GM12878 (cell line): ENCODE measurements at regions not wholly inside any gene's neighbourhood (a gene's known extent, or its start where the extent isn't known, plus 50 kb on each side); places are given as distances from the start of the nearest gene placed in this dataset.

Experiments
- ATAC-seq: fragments of 200-7000 bp; cut with Tn5 transposase; 3 replicates; pipeline ENCODE4 v1.9.1; 2020; ENCODE audit warnings: mild to moderate bottlenecking, moderate library complexity
- BruUV-seq: library from RNA; stranded (reverse); fragments of 400-500 nt; replicated peaks from 2 replicates; lab custom pipeline; 2021; lab: Mats Ljungman, UMichigan
- CTCF ChIA-PET: fragments of 300-600 bp; sonication (Branson Sonifier 250); formaldehyde crosslinking; extraction: SDS; loops from one replicate; lab custom pipeline; 2021; ENCODE audit warnings: inconsistent platforms; lab: Yijun Ruan, JAX
- POLR2A ChIA-PET: fragments of 350-600 bp; formaldehyde crosslinking; extraction: SDS; loops from one replicate; lab custom pipeline; 2021; ENCODE audit warnings: inconsistent platforms; lab: Charles Lee
- RAD21 ChIA-PET: fragments of 300-600 bp; sonication (Branson Sonifier 250); formaldehyde crosslinking; loops from one replicate; lab custom pipeline; 2023; ENCODE audit warnings: antibody characterized with exemption; ENCODE audit not compliant: unreplicated experiment; lab: Charles Lee
- SMC1A ChIA-PET: fragments of 300-600 bp; sonication (Branson Sonifier 250); formaldehyde crosslinking; loops from one replicate; lab custom pipeline; 2023; ENCODE audit not compliant: unreplicated experiment, uncharacterized antibody; lab: Charles Lee
- DNase-seq: peaks from one replicate; pipeline ENCODE4 v3.0.0-alpha.2; 2011; ENCODE audit warnings: low read depth, low spot score
- FAIRE-seq: peaks from 3 replicates; lab custom pipeline; 2011; peaks lifted over from hg19 to GRCh38; lab: Jason Lieb, UNC
- H2AFZ ChIP-seq: 2 replicates; pipeline ENCODE4 v1.6.0; 2011; ENCODE audit warnings: low read depth, low read length, control low read depth; ENCODE audit not compliant: control insufficient read depth
- H3K27ac ChIP-seq: 2 replicates; pipeline ENCODE4 v1.5.1; 2011; ENCODE audit warnings: control low read depth; ENCODE audit not compliant: control insufficient read depth, insufficient read depth
- H3K27me3 ChIP-seq, 2 experiments: replicated peaks in 1 of 2; 2 replicates each; pipeline versions ENCODE4 v1.6.0 to v1.6.1; 2011; ENCODE audit warnings: low read length in 1 of 2; ENCODE audit not compliant: control insufficient read depth in 2 of 2, insufficient read depth in 2 of 2
- H3K36me3 ChIP-seq, 2 experiments: 2 replicates each; pipeline ENCODE4 v1.5.1; 2011; ENCODE audit warnings: low read length in 1 of 2; ENCODE audit not compliant: control insufficient read depth in 2 of 2, insufficient read depth in 2 of 2
- H3K4me1 ChIP-seq: 2 replicates; pipeline ENCODE4 v1.6.1; 2011; ENCODE audit warnings: mild to moderate bottlenecking, low read length, moderate library complexity, mixed read lengths; ENCODE audit not compliant: control insufficient read depth, insufficient read depth
- H3K4me2 ChIP-seq: 2 replicates; pipeline ENCODE4 v1.6.0; 2011; ENCODE audit warnings: control low read depth; ENCODE audit not compliant: control insufficient read depth, insufficient read depth
- H3K4me3 ChIP-seq: fragments of 200-600 bp; sonication (generic); 2 replicates; pipeline ENCODE4 v1.5.1; 2016
- H3K79me2 ChIP-seq: 2 replicates; pipeline ENCODE4 v1.6.0; 2011; ENCODE audit warnings: low read length; ENCODE audit not compliant: control insufficient read depth, insufficient read depth
- H3K9ac ChIP-seq: 2 replicates; pipeline ENCODE4 v1.8.0; 2011; ENCODE audit warnings: low read length, control low read depth, mixed read lengths; ENCODE audit not compliant: control insufficient read depth, insufficient read depth
- H3K9me3 ChIP-seq: replicated peaks from 3 replicates; pipeline ENCODE4 v1.5.1; 2011; ENCODE audit warnings: mild to moderate bottlenecking, low read length; ENCODE audit not compliant: control insufficient read depth, insufficient read depth
- H4K20me1 ChIP-seq: 2 replicates; pipeline ENCODE4 v1.6.0; 2011; ENCODE audit not compliant: control insufficient read depth, insufficient read depth
- BCL11A ChIP-seq: IDR thresholded peaks from 2 replicates; pipeline ENCODE4 v1.6.1; 2011; ENCODE audit warnings: low read depth, low read length
- CBX3 ChIP-seq: fragments of 200-600 bp; sonication (generic); IDR thresholded peaks from 2 replicates; pipeline ENCODE4 v1.6.1; 2016; ENCODE audit warnings: low read depth, borderline replicate concordance
- CHD4 ChIP-seq: fragments of 200-600 bp; sonication (generic); IDR thresholded peaks from 2 replicates; pipeline ENCODE4 v1.6.1; 2016; ENCODE audit warnings: mild to moderate bottlenecking
- DPF2 ChIP-seq: fragments of 450-650 bp; IDR thresholded peaks from 2 replicates; pipeline ENCODE4 v1.6.1; 2017; ENCODE audit warnings: mild to moderate bottlenecking
- ZBED1 ChIP-seq: IDR thresholded peaks from 2 replicates; pipeline ENCODE4 v1.6.1; 2016; ENCODE audit warnings: borderline replicate concordance
- ZNF217 ChIP-seq: fragments of 450-650 bp; IDR thresholded peaks from 2 replicates; pipeline ENCODE4 v1.6.1; 2017; ENCODE audit warnings: antibody characterized with exemption, mild to moderate bottlenecking
- WGBS: methylation state at CpG from one replicate; pipeline ENCODE4 v1.1.6; 2016; ENCODE audit warnings: low lambda C conversion rate; ENCODE audit not compliant: insufficient replicate concordance, insufficient coverage; ENCODE audit errors: missing lambda C conversion rate; 5-methylcytosine and 5-hydroxymethylcytosine counted together
- in situ Hi-C: fragments of 300-500 bp; cut with MboI; formaldehyde crosslinking; loops from 9 replicates; pipeline ENCODE4 v1.14.3; 2018; ENCODE audit warnings: mixed read lengths
- intact Hi-C: fragments of 100-400 bp; cut with micrococcal nuclease; formaldehyde crosslinking; loops from one replicate; pipeline ENCODE4 v1.14.2; 2022; ENCODE audit not compliant: unreplicated experiment
- TF ChIP-seq, protein P1 (sequence below): IDR thresholded peaks from 2 replicates; pipeline ENCODE4 v1.6.1; 2011; ENCODE audit warnings: borderline replicate concordance, low read depth, mild to moderate bottlenecking, moderate library complexity, mixed read lengths, low read length; ENCODE audit not compliant: insufficient read depth; ENCODE audit errors: extremely low read length

DNA sequence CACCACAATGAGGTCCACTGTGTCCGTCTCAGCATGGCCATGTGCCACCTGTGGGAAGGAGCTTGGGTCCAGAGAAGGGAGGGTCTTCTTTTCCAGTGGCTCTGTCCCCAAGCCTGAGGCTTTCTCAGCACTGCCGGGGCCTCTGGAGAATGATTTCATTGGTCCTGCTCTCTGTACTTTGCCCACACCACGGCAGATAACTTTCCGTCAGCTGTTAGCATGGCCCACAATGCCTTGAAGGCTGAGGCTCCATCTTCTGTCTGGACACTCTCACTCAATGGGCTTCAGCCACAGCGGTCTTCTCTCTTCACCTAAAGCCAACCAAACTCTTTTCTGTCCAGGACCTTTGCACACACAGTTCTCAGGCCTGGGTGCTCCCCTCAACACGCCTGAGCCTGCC, 192.5 kb downstream of the CXCL12 start:
- H4K20me1 ChIP-seq, result no peaks in the 10 kb centered on the region

GRCh38 chr10:44190541-44190940, 194.4 kb downstream of the CXCL12 start:
- H3K27me3 ChIP-seq, result no peaks in the 10 kb centered on the region
- SMC1A ChIA-PET, result interaction anchor here (1.1 kb wide), 1 partner anchor 15 kb away, joined by 3 read pairs; no protein-coding TSS in a partner anchor
- H3K9ac ChIP-seq, result no peak overlapping the region
- RAD21 ChIA-PET, result no interaction called here
- H3K4me1 ChIP-seq, result no peaks in the 10 kb centered on the region
- no peaks in the 10 kb centered on the region for H3K79me2 ChIP-seq
- ATAC-seq (no peak), DNase-seq (no peak), FAIRE-seq (no peak)
- in situ Hi-C loops (no loop called here), intact Hi-C loops (no loop called here)
- POLR2A ChIA-PET, result no interaction called here
- no peaks in the 10 kb centered on the region for H4K20me1 ChIP-seq
- BruUV-seq, result no TSS peak
- TF ChIP-seq ZNF217 (no peak), DPF2 (no peak), CBX3 (no peak), BCL11A (no peak), CHD4 (no peak)
- TF ChIP-seq, protein P1, sequence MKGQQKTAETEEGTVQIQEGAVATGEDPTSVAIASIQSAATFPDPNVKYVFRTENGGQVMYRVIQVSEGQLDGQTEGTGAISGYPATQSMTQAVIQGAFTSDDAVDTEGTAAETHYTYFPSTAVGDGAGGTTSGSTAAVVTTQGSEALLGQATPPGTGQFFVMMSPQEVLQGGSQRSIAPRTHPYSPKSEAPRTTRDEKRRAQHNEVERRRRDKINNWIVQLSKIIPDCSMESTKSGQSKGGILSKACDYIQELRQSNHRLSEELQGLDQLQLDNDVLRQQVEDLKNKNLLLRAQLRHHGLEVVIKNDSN, result no peak
- H3K4me2 ChIP-seq, result no peak overlapping the region
- CTCF ChIA-PET, result interaction anchor here (0.7 kb wide), 1 partner anchor 276 kb away, joined by 4 read pairs; no protein-coding TSS in a partner anchor
- no peak overlapping the region for H3K4me3 ChIP-seq
- no peaks in the 10 kb centered on the region for H3K36me3 ChIP-seq
- H2AFZ ChIP-seq, result no peak overlapping the region
- H3K9me3 ChIP-seq, result no peaks in the 10 kb centered on the region
- no peak overlapping the region for H3K27ac ChIP-seq

More for the DNA sequence above, 192.5 kb downstream of the CXCL12 start:
- Histone ChIP-seq H3K9ac (no peak overlapping the region), H3K79me2 (no peaks in the 10 kb centered on the region), H3K27me3 (no peaks in the 10 kb centered on the region), H3K36me3 (no peaks in the 10 kb centered on the region), H3K4me2 (no peak overlapping the region), H3K4me3 (no peak overlapping the region), H2AFZ (no peak overlapping the region), H3K27ac (no peak overlapping the region), H3K4me1 (no peaks in the 10 kb centered on the region), H3K9me3 (no peaks in the 10 kb centered on the region)
- RAD21 ChIA-PET, result no interaction called here
- CTCF ChIA-PET, result no interaction called here
- BruUV-seq, result no TSS peak
- intact Hi-C loops, result no loop called here
- DNase-seq (no peak), ATAC-seq (no peak), FAIRE-seq (no peak)
- WGBS, result 51% methylated on average over 6 of the region's 6 CpGs
- SMC1A ChIA-PET, result no interaction called here
- POLR2A ChIA-PET, result no interaction called here
- TF ChIP-seq ZBED1, result no peak
- in situ Hi-C loops, result no loop called here
